COLO668 (cell line): ENCODE measurements at regions not wholly inside any gene's neighbourhood (a gene's known extent, or its start where the extent isn't known, plus 50 kb on each side); places are given as distances from the start of the nearest gene placed in this dataset.

ENCODE experiments used
- DNase-seq: peaks from one replicate; lab custom pipeline; 2025; ENCODE audit not compliant: unreplicated experiment; lab: John Stamatoyannopoulos, UW

GRCh38 chr3:152095472-152095871 is 173.3 kb upstream of the MBNL1 start:
- no peak for DNase-seq

DNA sequence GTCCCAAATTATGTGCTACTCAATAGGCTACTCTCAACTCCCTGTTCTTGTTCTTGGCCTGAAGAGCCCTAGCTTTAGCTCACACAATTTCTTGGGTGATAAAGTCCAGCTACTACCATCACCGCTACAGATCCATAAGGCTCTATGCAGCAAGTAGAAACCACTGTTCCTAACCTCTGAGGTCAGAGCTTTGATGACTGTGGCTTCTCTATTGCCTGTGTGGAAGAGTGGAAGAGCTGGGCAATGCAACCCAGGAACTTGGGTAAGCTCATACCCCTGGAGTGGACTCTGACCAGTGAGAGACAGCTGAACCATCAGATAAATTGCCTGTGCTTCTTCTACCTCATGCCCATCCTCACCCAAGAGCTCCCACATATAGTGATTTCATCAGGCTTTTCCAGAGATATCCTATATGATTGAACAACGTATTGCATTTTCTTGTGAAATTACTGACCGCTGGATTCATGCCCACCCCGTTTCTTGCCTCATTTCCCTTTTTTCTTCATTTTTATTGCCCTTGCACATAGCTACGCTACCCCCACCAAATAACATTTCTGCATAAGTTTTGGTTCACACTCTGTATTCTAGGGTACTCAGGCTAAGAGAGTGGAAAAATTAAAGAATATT is 172.3 kb upstream of the MBNL1 start:
- no peak for DNase-seq

- DNase-seq: no peak
These were observed 171.6 kb upstream of the MBNL1 start for GRCh38 chr3:152097120-152097519.

DNA sequence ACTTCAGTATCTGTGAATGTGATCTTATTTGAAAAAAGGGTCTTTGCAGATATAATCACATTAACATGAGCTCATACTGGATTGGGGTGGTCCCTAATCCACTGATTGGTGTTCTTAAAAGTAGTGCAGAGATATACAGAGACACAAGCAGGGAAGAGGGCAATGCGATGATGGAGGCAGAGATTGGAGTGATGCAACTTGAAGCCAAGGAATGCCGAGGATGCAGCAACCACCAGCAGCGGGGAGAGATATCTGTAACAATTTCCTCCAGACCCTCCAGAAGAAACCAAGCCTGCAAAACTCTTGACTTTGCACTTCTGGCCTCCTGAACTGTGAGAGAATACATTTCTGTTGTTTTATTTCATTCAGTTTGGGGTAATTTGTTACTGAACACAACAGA is 171.0 kb upstream of the MBNL1 start:
- DNase-seq: no peak

DNA sequence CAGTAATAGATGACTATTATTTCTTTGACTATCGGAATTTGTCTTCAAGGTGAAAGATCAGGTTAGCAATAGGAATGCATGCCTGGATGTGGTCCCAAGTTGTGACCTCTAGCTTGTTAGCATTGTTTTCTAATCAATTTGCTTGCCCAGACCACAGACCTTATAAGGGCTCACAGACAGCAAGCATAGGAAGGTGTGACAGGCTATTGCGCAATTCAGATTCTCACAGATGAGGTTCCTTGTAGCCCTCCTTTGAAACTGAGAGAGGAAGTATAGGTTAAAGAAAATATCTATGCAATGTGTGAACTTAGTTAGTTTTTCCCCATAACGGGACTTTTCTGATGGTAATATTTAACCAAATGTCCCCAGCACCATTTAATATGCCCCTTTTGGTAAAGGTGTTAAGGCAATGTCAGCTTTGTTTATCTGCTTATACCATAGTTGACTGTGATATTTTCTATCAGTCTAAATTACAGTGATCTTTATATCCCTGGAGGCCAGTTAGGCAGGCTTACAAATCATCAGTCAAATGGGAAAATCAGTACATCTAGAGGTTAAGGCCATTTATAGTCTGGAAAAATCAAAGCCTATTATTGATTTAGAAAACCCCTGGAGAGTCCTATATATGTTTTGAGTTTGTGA is 168.1 kb upstream of the MBNL1 start:
- DNase-seq: no peak

DNA sequence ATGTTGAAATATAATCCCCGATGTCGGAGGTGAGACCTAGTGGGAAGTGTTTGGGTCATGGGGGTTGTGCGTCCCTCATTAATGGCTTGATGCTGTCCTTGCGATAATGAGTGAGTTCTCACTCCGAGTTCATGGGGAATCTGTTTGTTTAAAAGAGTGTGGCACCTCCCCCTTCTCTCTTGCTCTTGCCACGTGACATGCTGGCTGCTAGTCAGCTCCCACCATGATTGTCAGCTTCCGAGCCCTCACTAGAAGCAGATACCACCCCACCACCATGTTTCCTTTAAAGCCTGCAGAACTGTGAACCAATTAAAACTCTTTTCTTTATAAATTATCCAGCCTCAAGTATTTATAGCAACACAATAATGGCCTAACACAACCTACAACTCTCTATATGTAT is 166.3 kb upstream of the MBNL1 start:
- no peak for DNase-seq

- no peak for DNase-seq
These were observed 165.5 kb upstream of the MBNL1 start for GRCh38 chr3:152103257-152103656.

DNA sequence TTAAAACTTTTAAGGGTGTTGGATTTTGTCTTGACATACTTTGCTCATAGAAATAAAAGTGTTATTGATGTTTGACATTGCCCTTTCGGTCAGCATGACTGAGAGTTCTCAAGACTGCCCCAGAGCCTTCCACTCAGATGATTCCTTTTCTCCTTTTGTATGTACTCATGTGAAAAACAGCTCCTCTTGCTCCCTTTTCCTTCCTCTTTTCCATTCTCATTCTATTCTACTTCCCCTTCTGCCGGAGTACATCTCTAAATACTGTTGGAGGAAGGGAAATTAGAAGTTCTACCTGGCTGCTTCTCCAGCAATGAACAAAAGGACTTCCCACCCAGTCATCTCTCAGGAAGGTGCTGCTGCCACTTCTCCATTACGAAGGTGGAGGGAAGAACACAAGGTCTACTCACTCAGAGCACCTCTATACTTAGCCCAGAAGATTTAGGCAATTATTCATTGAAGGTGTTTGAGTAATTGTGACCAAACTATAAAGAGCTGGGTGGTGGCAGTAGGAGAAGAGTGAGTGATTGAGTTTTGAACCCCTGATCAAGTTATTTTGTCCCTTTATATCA is 163.8 kb upstream of the MBNL1 start:
- DNase-seq: no peak

- DNase-seq: no peak
These were observed 163.3 kb upstream of the MBNL1 start for GRCh38 chr3:152105446-152105845.

- DNase-seq: no peak
These were observed 159.7 kb upstream of the MBNL1 start for GRCh38 chr3:152109038-152109437.

- no peak for DNase-seq
These were observed 155.3 kb upstream of the MBNL1 start for GRCh38 chr3:152113413-152113812.

DNA sequence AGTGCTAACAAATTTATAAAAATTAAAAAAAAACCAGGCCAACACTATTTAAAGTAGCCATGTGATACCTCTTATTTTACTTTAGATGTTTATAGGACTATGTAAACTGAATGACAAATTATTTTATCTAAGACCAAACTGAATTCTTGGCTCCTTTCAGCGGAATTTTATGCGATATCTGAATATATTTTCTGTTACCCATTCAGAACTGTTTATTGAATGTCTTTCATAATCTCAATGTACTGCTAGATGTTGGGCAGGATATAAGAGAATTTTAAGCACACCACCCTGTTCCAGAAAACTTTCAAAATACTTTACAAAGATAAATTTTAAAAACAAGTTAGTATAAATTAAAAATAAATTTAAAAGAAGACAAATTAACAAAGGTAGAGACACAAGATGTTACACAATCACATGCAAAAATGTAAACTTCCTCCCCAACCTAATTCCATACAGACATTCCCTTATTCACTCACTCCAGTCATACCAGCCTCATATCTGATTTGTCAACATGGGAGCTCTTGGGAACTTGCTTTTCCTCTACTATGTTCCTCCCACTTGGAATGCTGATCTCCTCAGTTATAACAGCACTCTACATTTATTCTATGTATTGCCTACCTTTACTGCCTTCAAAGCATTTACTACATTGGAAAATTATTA is 154.6 kb upstream of the MBNL1 start:
- no peak for DNase-seq

- no peak for DNase-seq
These were observed 148.0 kb upstream of the MBNL1 start for GRCh38 chr3:152120601-152121269.

DNA sequence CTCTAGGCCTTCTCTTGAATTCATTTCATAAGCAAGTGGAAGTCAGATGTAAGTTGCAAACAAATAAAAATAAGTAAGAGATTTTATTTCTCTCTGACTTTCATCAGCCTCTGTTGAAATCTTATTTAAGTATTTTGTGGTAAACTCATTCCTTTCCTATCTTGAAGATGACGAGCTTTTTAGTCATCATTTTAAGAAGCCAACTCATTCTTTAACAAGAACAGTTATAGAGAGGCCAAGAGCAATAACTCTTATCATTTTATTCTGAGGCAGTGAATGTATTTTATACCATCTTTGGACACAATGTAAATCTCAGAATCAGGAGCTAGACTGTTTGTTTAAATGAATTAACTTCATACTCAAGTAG is 147.5 kb upstream of the MBNL1 start:
- no peak for DNase-seq

DNA sequence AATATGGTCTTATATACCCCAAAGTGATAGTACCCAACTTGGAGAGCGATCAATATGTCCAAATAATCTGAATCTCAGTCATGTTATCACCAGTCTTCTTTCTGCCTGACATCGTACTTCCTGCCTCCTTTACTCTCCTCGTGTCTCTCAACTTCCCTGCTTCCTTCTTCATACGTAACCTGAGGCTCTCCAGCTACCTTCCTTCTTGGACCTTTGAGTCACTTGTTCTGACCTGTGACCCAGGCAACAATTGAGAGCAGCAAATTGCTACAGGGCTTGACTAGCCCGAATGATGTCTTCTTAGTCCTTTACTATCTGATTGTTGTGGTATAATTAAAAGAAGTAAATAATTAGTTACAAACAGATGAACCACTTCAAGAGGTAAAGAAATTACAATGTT is 145.9 kb upstream of the MBNL1 start:
- DNase-seq: no peak

- DNase-seq: no peak
These were observed 145.3 kb upstream of the MBNL1 start for GRCh38 chr3:152123457-152123856.

DNA sequence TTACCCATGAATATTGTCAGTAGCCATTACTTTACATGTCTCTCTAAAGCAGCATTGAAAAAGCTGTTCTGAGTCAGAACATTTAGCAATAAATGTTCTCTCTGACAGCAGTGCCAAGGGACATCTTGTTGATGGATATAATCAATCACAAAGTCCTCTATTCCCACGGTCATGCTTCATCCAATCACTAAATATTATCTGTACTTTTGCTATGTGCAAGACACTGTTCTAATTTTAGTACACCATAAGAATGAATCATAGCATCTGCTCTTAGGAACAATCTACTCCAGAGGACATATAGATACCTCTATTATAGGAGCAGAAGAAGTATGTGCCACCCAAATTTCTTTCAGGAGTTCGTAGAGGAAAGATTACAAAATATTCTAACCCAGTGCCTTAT is 142.5 kb upstream of the MBNL1 start:
- DNase-seq: no peak

DNA sequence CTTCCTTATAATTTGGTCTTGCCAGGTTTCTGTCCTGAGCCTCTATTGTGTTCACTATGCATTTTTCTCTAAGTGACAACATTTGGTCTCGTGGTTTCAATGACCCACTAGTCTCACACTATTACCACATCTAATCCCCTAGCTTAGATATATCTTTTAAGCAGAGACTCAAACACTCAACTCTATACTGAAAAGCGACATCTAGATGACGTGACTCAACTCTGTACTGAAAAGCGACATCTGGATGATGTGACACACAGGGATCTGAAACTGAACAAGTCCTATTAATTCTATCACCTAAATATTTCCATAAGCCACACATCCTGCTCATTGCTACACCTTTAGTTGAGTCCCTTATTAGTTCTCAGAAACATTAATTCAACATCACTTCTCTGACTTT is 141.7 kb upstream of the MBNL1 start:
- DNase-seq: no peak

DNA sequence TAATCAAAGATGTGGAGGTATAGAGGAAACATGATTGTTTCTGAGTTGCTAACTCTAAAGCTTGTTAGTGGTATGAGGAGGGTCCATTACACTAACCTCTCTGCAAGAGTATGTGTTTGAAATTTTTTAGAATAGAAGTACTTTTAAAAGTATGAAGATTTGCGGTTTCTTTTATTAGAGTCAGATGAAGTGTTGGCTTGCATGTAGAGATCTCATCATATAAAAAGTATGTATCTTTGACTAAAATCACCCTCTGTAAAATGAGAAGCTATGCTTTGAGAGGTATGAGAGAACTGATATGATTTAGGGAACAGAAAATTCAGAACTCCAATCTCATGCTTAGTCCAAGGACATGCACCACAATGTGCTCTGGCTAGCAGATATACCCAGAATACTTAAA is 140.4 kb upstream of the MBNL1 start:
- no peak for DNase-seq

DNA sequence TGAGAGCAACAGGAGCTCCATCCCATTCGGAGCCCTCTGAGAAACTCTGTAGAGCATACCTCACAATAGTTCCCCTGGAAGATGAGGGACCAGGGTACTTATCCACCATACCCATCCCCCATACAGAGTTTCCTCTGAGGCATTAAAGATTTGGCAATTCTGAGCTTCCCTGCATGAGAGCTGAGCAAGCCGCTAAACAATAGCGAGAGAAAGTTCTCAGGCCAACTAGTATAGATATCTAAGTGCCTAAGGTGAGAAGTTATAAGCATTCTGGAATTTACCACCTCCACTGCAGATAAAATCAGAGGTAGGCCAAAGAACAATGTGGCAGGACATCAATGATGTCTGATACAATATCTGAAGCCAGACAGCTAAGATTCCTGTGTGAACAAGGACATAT is 129.1 kb upstream of the MBNL1 start:
- no peak for DNase-seq

DNA sequence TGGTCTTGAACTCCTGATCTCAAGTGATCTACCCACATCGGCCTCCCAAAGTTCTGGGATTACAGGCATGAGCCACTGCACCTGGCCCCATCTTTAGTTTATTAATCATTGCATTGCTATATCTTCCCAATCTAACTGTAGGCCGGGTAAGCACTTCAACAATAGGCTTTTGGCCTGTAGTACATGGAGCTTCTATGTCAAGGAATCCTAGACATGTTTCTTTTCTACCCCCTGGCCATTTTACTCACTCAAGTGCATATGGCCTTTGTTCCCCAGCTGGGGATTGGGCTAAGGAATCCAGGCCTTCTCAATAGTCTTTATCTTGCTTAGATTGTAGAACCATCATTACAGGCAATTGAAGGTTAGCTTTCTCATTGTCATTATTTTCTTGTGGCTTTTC is 122.3 kb upstream of the MBNL1 start:
- no peak for DNase-seq

DNA sequence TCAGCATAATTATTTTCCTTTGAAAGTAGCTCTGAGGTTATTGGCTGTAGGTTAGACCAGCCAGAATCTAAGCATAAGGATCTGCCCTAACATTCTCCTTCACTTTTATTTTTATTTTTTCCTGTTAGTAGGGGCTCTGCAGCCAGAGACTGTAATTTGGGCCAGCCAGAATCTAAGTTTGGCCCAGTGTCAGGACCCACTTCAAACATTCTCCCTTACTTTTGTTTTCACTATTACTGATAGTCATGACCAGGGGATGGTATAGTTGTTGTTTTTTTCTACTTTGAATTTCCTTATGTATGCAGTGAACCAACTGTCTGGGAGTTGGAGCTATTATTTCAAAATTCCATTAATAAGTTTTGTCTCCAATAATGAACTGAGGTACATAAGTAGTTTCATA is 121.0 kb upstream of the MBNL1 start:
- DNase-seq: no peak
